HG03135 (cell line): ENCODE measurements at regions not wholly inside any gene's neighbourhood (a gene's known extent, or its start where the extent isn't known, plus 50 kb on each side); places are given as distances from the start of the nearest gene placed in this dataset.

Experiments
- ATAC-seq: cut with Tn5 transposase; IDR thresholded peaks from one replicate; pipeline ENCODE4 v1.9.1; 2021; ENCODE audit warnings: mild to moderate bottlenecking, moderate library complexity; ENCODE audit not compliant: unreplicated experiment

GRCh38 chr11:92317222-92317621, 92.6 kb downstream of the FAT3 start:
- no peak for ATAC-seq

- no peak for ATAC-seq
Measured at GRCh38 chr11:92317721-92318120, 93.1 kb downstream of the FAT3 start.

- no peak for ATAC-seq
Measured at GRCh38 chr11:92322225-92322624, 97.6 kb downstream of the FAT3 start.

GRCh38 chr11:92324890-92325289, 100.3 kb downstream of the FAT3 start:
- no peak for ATAC-seq

GRCh38 chr11:92325416-92325815, 100.8 kb downstream of the FAT3 start:
- ATAC-seq = no peak

GRCh38 chr11:92329137-92329536, 104.5 kb downstream of the FAT3 start:
- no peak for ATAC-seq

GRCh38 chr11:92329646-92330045, 105.0 kb downstream of the FAT3 start:
- ATAC-seq = no peak

GRCh38 chr11:92330114-92330513, 105.5 kb downstream of the FAT3 start:
- no peak for ATAC-seq

GRCh38 chr11:92332986-92333385, 108.4 kb downstream of the FAT3 start:
- no peak for ATAC-seq

- no peak for ATAC-seq
Measured at GRCh38 chr11:92340839-92341238, 116.2 kb downstream of the FAT3 start.

- ATAC-seq = no peak
Measured at GRCh38 chr11:92342034-92342720, 117.6 kb downstream of the FAT3 start.

GRCh38 chr11:92342886-92343285, 118.3 kb downstream of the FAT3 start:
- no peak for ATAC-seq

- ATAC-seq = no peak
Measured at GRCh38 chr11:92346220-92346619, 121.6 kb downstream of the FAT3 start.

GRCh38 chr11:92347454-92347853, 122.8 kb downstream of the FAT3 start:
- ATAC-seq = no peak

- no peak for ATAC-seq
Measured at GRCh38 chr11:92349486-92350156, 125.0 kb downstream of the FAT3 start.

GRCh38 chr11:92357344-92357743, 132.7 kb downstream of the FAT3 start:
- no peak for ATAC-seq

GRCh38 chr11:92357841-92358240, 133.2 kb downstream of the FAT3 start:
- ATAC-seq = no peak

- no peak for ATAC-seq
Measured at GRCh38 chr11:92361551-92361950, 136.9 kb downstream of the FAT3 start.

GRCh38 chr11:92362989-92363388, 138.4 kb downstream of the FAT3 start:
- no peak for ATAC-seq

- no peak for ATAC-seq
Measured at GRCh38 chr11:92364177-92364576, 139.6 kb downstream of the FAT3 start.

GRCh38 chr11:92376146-92376599, 151.6 kb downstream of the FAT3 start:
- no peak for ATAC-seq

- no peak for ATAC-seq
Measured at GRCh38 chr11:92376680-92377079, 152.1 kb downstream of the FAT3 start.

- ATAC-seq = no peak
Measured at GRCh38 chr11:92380882-92381281, 156.3 kb downstream of the FAT3 start.
